ENCODE measurements at regions not wholly inside any gene's neighbourhood (a gene's known extent, or its start where the extent isn't known, plus 50 kb on each side); places are given as distances from the start of the nearest gene placed in this dataset.

DNA sequence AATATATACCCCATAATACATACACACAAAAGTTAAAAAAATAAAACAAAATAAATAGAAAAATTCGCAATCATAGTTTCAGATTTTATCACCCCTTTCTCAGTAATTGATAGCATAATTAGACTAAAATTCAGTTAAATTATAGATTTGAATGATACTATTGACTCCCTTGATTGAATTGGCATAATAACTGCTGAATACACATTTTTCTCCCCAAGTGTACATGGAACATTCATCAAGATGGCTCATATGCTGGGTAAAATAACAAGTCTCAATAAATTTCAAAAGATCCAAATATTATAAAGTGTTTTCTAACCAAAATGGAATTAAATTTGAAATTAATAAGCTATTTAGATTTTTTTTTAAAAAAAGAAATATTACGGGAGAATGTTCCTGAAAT lies 616.1 kb downstream of the MAFB start:
- TF ChIP-seq ZNF157 (tag by site-specific recombination; IDR thresholded peaks at IDR 0.05) (no peak), ZBTB8A (tag by site-specific recombination; IDR thresholded peaks at IDR 0.05) (no peak), ZNF747 (tag by site-specific recombination; IDR thresholded peaks at IDR 0.05) (no peak), ZNF426 (tag by site-specific recombination; IDR thresholded peaks at IDR 0.05) (no peak)
- TF ChIP-seq, protein P1, sequence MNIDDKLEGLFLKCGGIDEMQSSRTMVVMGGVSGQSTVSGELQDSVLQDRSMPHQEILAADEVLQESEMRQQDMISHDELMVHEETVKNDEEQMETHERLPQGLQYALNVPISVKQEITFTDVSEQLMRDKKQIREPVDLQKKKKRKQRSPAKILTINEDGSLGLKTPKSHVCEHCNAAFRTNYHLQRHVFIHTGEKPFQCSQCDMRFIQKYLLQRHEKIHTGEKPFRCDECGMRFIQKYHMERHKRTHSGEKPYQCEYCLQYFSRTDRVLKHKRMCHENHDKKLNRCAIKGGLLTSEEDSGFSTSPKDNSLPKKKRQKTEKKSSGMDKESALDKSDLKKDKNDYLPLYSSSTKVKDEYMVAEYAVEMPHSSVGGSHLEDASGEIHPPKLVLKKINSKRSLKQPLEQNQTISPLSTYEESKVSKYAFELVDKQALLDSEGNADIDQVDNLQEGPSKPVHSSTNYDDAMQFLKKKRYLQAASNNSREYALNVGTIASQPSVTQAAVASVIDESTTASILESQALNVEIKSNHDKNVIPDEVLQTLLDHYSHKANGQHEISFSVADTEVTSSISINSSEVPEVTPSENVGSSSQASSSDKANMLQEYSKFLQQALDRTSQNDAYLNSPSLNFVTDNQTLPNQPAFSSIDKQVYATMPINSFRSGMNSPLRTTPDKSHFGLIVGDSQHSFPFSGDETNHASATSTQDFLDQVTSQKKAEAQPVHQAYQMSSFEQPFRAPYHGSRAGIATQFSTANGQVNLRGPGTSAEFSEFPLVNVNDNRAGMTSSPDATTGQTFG (tag by site-specific recombination; IDR thresholded peaks at IDR 0.05; ENCODE audit: borderline replicate concordance) = no peak
- TF ChIP-seq, protein P2, sequence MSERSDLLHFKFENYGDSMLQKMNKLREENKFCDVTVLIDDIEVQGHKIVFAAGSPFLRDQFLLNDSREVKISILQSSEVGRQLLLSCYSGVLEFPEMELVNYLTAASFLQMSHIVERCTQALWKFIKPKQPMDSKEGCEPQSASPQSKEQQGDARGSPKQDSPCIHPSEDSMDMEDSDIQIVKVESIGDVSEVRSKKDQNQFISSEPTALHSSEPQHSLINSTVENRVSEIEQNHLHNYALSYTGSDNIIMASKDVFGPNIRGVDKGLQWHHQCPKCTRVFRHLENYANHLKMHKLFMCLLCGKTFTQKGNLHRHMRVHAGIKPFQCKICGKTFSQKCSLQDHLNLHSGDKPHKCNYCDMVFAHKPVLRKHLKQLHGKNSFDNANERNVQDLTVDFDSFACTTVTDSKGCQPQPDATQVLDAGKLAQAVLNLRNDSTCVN (tag by site-specific recombination; optimal IDR thresholded peaks at IDR 0.05) = no peak
- TF ChIP-seq, protein P3, sequence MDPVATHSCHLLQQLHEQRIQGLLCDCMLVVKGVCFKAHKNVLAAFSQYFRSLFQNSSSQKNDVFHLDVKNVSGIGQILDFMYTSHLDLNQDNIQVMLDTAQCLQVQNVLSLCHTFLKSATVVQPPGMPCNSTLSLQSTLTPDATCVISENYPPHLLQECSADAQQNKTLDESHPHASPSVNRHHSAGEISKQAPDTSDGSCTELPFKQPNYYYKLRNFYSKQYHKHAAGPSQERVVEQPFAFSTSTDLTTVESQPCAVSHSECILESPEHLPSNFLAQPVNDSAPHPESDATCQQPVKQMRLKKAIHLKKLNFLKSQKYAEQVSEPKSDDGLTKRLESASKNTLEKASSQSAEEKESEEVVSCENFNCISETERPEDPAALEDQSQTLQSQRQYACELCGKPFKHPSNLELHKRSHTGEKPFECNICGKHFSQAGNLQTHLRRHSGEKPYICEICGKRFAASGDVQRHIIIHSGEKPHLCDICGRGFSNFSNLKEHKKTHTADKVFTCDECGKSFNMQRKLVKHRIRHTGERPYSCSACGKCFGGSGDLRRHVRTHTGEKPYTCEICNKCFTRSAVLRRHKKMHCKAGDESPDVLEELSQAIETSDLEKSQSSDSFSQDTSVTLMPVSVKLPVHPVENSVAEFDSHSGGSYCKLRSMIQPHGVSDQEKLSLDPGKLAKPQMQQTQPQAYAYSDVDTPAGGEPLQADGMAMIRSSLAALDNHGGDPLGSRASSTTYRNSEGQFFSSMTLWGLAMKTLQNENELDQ (tag by site-specific recombination; IDR thresholded peaks at IDR 0.05; ENCODE audit: low read depth) = no peak
- TF ChIP-seq, protein P4, sequence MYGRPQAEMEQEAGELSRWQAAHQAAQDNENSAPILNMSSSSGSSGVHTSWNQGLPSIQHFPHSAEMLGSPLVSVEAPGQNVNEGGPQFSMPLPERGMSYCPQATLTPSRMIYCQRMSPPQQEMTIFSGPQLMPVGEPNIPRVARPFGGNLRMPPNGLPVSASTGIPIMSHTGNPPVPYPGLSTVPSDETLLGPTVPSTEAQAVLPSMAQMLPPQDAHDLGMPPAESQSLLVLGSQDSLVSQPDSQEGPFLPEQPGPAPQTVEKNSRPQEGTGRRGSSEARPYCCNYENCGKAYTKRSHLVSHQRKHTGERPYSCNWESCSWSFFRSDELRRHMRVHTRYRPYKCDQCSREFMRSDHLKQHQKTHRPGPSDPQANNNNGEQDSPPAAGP (tag by site-specific recombination; IDR thresholded peaks at IDR 0.05) = no peak
- Histone ChIP-seq H3K27ac (ENCODE audit: extremely low read depth, low read depth, low read length) (no peak overlapping the region), H3K9me3 (ENCODE audit: control insufficient read depth, insufficient read depth, low read depth, low read length) (no peaks in the 10 kb centered on the region), H3K4me3 (ENCODE audit: low read depth, low read length) (no peak overlapping the region), H3K4me1 (ENCODE audit: control insufficient read depth, insufficient read depth, low read length) (no peaks in the 10 kb centered on the region), H3K36me3 (ENCODE audit: control insufficient read depth in 2 of 2, insufficient read depth in 1 of 2, low read length in 2 of 2) (no peaks in the 10 kb centered on the region)
- ChIA-PET POLR2A (no interaction called here), CTCF (interaction anchor here (0.7 kb wide), 1 partner anchor 348 kb away, joined by 3 read pairs; no protein-coding TSS in a partner anchor)

DNA sequence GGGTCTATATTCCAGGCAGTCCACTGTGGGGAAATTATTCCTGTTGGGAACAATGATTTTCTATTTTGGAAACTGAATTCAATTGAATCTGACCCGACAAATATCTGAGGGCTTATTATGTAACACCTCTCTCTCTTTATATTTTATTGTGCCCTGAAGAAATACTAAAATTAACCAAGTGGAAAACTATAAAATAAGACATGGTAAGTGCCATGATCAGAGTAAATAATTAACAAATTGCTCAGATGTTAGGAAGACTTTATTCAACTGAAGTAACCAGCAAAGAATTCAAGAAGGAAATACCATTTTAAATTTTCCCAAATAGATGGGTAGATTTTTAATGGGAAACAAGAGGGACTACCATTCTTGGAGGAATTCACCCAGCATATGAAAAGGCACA lies 632.9 kb downstream of the MAFB start:
- no peaks in the 10 kb centered on the region for H3K9me3 ChIP-seq (ENCODE audit: control insufficient read depth, insufficient read depth, low read depth, low read length)
- no peaks in the 10 kb centered on the region for H3K4me1 ChIP-seq (ENCODE audit: control insufficient read depth, insufficient read depth, low read length)
- H3K4me3 ChIP-seq (ENCODE audit: low read depth, low read length) = no peak overlapping the region
- no peaks in the 10 kb centered on the region for H3K36me3 ChIP-seq (ENCODE audit: control insufficient read depth in 2 of 2, insufficient read depth in 1 of 2, low read length in 2 of 2)
- ChIA-PET POLR2A (no interaction called here), CTCF (no interaction called here)
- TF ChIP-seq ZBTB7A (tag by site-specific recombination; IDR thresholded peaks at IDR 0.05; ENCODE audit: low read depth) (no peak), ZNF747 (tag by site-specific recombination; IDR thresholded peaks at IDR 0.05) (no peak), ZFP37 (tag by site-specific recombination; IDR thresholded peaks at IDR 0.05) (no peak), ZNF140 (tag by site-specific recombination; IDR thresholded peaks at IDR 0.05) (no peak), KLF10 (tag by site-specific recombination; IDR thresholded peaks at IDR 0.05) (no peak), ZNF221 (tag by site-specific recombination; IDR thresholded peaks at IDR 0.05; ENCODE audit: borderline replicate concordance) (no peak)
- no peak overlapping the region for H3K27ac ChIP-seq (ENCODE audit: extremely low read depth, low read depth, low read length)

DNA sequence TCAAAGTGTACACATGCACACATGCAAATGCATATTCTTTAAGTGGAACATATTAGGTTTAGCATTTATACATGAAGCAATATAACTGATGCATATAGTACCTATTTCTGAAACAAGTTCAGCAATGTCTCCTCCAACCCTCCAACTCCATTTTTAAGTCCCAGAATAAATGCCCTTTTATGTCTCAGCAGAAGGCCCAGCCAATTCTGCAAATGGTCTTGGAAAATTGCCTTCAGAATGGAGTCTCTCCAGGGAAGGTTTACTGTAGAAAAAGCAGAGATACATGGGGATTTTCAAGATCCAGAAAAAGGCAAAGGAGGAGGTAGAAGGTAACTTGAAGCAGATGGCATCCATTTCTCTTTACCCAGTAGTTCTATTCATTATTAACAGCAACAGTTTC lies 633.3 kb downstream of the MAFB start:
- CTCF ChIA-PET = no interaction called here
- Histone ChIP-seq H3K9me3 (ENCODE audit: control insufficient read depth, insufficient read depth, low read depth, low read length) (no peaks in the 10 kb centered on the region), H3K4me3 (ENCODE audit: low read depth, low read length) (no peak overlapping the region), H3K36me3 (ENCODE audit: control insufficient read depth in 2 of 2, insufficient read depth in 1 of 2, low read length in 2 of 2) (no peaks in the 10 kb centered on the region), H3K4me1 (ENCODE audit: control insufficient read depth, insufficient read depth, low read length) (no peaks in the 10 kb centered on the region), H3K27ac (ENCODE audit: extremely low read depth, low read depth, low read length) (no peak overlapping the region)
- POLR2A ChIA-PET = no interaction called here
- TF ChIP-seq ZNF571 (tag by site-specific recombination; IDR thresholded peaks at IDR 0.05) = no peak
- TF ChIP-seq ZFHX2 (tag by site-specific recombination; conservative IDR thresholded peaks at IDR 0.05) = no peak
- no peak for TF ChIP-seq ZNF558 (tag by site-specific recombination; IDR thresholded peaks at IDR 0.05)
- no peak for TF ChIP-seq WT1 (tag by site-specific recombination; IDR thresholded peaks at IDR 0.05)
- no peak for TF ChIP-seq ZNF76 (tag by site-specific recombination; IDR thresholded peaks at IDR 0.05; ENCODE audit: borderline replicate concordance, low read depth)
- TF ChIP-seq, protein P5, sequence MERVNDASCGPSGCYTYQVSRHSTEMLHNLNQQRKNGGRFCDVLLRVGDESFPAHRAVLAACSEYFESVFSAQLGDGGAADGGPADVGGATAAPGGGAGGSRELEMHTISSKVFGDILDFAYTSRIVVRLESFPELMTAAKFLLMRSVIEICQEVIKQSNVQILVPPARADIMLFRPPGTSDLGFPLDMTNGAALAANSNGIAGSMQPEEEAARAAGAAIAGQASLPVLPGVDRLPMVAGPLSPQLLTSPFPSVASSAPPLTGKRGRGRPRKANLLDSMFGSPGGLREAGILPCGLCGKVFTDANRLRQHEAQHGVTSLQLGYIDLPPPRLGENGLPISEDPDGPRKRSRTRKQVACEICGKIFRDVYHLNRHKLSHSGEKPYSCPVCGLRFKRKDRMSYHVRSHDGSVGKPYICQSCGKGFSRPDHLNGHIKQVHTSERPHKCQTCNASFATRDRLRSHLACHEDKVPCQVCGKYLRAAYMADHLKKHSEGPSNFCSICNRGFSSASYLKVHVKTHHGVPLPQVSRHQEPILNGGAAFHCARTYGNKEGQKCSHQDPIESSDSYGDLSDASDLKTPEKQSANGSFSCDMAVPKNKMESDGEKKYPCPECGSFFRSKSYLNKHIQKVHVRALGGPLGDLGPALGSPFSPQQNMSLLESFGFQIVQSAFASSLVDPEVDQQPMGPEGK (tag by site-specific recombination; IDR thresholded peaks at IDR 0.05) = no peak
- no peak for TF ChIP-seq ZNF341 (tag by site-specific recombination; IDR thresholded peaks at IDR 0.05; ENCODE audit: low read depth)
- TF ChIP-seq ZNF530 (tag by site-specific recombination; IDR thresholded peaks at IDR 0.05; ENCODE audit: low read depth) = no peak
- TF ChIP-seq ZNF169 (tag by site-specific recombination; IDR thresholded peaks at IDR 0.05) = no peak
- no peak for TF ChIP-seq ZNF24 (tag by site-specific recombination; IDR thresholded peaks at IDR 0.05)
- TF ChIP-seq GLI4 (tag by site-specific recombination; IDR thresholded peaks at IDR 0.05) = no peak
- no peak for TF ChIP-seq ZNF843 (tag by site-specific recombination; IDR thresholded peaks at IDR 0.05)

Measured in HEK293 (cell line).